IPS-20b (cell line): ENCODE measurements at regions not wholly inside any gene's neighbourhood (a gene's known extent, or its start where the extent isn't known, plus 50 kb on each side); places are given as distances from the start of the nearest gene placed in this dataset.
"Not testable (repeated sequence)": the region's sequence is repeated elsewhere in the genome, so short reads cannot be mapped to it uniquely, and the experiment has no call there.

Source experiments
- H3K27ac ChIP-seq: one replicate; pipeline ENCODE4 v1.5.1; 2013; ENCODE audit warnings: low read length
- H3K27me3 ChIP-seq: 2 replicates; pipeline ENCODE4 v1.6.1; 2013; ENCODE audit warnings: mild to moderate bottlenecking, low read length, inconsistent platforms; ENCODE audit not compliant: insufficient read depth
- H3K36me3 ChIP-seq: 2 replicates; pipeline ENCODE4 v1.6.1; 2013; ENCODE audit warnings: low read depth, mild to moderate bottlenecking, inconsistent platforms, low read length, moderate library complexity; ENCODE audit not compliant: insufficient read depth
- H3K4me1 ChIP-seq: 2 replicates; pipeline ENCODE4 v1.6.1; 2013; ENCODE audit warnings: mild to moderate bottlenecking, control low read depth, inconsistent platforms, low read length, moderate library complexity; ENCODE audit not compliant: insufficient read depth
- H3K4me3 ChIP-seq: 2 replicates; pipeline ENCODE4 v1.5.1; 2013; ENCODE audit warnings: mild to moderate bottlenecking, low read length, inconsistent platforms
- H3K9ac ChIP-seq: 2 replicates; pipeline ENCODE4 v1.6.1; 2013; ENCODE audit warnings: low read depth, mild to moderate bottlenecking, inconsistent platforms, low read length, moderate library complexity
- H3K9me3 ChIP-seq: 2 replicates; pipeline ENCODE4 v1.6.1; 2013; ENCODE audit warnings: mild to moderate bottlenecking, low read depth, low read length, inconsistent platforms; ENCODE audit not compliant: insufficient read depth

DNA sequence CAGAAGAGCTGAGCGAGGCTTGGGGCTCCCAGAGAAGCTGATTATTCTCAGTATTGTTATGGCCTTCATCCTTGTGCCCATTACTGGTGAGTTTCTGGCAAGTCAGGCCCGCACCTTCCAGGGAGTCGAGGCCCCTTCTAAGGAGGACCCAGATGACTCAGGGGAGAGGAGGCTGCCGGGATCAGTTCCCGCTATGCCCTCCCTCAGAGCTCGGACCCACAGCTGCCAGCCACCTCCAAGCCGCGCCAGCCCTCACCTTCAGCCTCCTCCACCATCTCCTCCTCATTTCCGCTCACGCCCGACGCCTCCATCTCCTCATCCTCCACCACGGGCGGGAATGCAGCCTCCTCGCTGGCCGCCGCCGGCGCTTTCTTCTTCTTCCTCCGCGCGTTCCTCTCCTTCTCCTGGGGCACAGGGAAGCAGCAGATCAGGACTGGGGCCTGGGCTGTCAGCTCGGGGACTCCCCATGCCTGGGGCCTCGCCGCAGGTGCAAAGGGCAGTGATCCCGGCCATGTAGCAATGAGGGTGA, 83.2 kb downstream of the RFLNA start:
- peaks cover 41% of the 10 kb centered on the region for H3K36me3 ChIP-seq
- H3K9ac ChIP-seq: no peak overlapping the region
- H3K27ac ChIP-seq: no peak overlapping the region

DNA sequence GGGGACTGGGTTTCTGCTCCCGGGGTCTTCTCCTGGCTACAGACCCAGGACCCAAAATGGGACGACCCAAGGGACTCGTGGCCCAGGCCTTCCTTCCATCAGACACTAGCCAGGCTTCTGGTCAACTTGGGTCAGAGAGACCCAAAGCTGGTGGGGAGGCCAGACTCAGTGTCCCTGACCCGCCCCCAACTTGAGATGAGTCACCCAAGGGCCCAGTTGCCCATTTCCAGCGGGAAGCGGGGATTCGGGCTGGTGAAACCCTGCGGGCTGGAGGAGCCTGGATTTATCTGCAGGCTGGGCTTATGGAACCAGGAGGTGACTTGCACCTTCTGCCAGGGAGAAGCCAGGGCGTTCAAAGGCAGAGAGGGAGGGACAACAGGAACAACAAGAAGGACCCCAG, 81.5 kb downstream of the RFLNA start:
- no peak overlapping the region for H3K27ac ChIP-seq
- H3K36me3 ChIP-seq: peaks cover 34% of the 10 kb centered on the region
- H3K4me1 ChIP-seq: no peaks in the 10 kb centered on the region
- no peak overlapping the region for H3K4me3 ChIP-seq
- H3K9ac ChIP-seq: no peak overlapping the region
- H3K27me3 ChIP-seq: no peaks in the 10 kb centered on the region
- no peaks in the 10 kb centered on the region for H3K9me3 ChIP-seq

More for the DNA sequence above, 83.2 kb downstream of the RFLNA start:
- Histone ChIP-seq H3K4me1 (no peaks in the 10 kb centered on the region), H3K9me3 (no peaks in the 10 kb centered on the region), H3K27me3 (no peaks in the 10 kb centered on the region), H3K4me3 (no peak overlapping the region)

- no peaks in the 10 kb centered on the region for H3K4me1 ChIP-seq
Observed at GRCh38 chr12:124375789-124376175, 80.9 kb downstream of the RFLNA start.

GRCh38 chr12:124375141-124375788, 80.4 kb downstream of the RFLNA start:
- Histone ChIP-seq H3K27ac (no peak overlapping the region), H3K9me3 (no peaks in the 10 kb centered on the region), H3K27me3 (no peaks in the 10 kb centered on the region), H3K4me3 (no peak overlapping the region), H3K9ac (no peak overlapping the region), H3K4me1 (no peaks in the 10 kb centered on the region), H3K36me3 (peaks cover 33% of the 10 kb centered on the region)

More at GRCh38 chr12:124375789-124376175, 80.9 kb downstream of the RFLNA start:
- Histone ChIP-seq H3K9ac (no peak overlapping the region), H3K27ac (no peak overlapping the region), H3K9me3 (no peaks in the 10 kb centered on the region), H3K36me3 (peaks cover 31% of the 10 kb centered on the region), H3K4me3 (no peak overlapping the region), H3K27me3 (no peaks in the 10 kb centered on the region)

DNA sequence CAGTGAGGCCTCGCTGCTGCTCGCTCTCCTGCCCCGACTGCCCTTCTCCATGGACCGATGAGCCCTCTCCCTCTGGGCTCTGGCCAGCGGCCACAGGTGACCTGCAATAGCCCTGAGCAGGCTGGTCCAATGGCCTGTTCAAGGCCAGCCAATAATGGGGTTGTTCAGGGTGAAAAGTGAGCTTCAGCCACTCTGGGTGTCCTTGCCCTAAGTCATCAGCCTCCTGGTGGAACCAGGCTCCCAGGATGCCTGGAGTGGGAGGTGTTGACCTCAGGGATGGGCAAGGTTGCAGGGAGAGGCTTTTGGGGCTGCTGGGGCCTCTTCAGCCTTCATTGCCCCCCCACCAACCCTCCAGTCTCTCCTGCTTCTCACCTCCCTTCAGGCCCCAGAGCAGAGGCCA, 79.7 kb downstream of the RFLNA start:
- no peaks in the 10 kb centered on the region for H3K9me3 ChIP-seq
- H3K27ac ChIP-seq: no peak overlapping the region
- no peaks in the 10 kb centered on the region for H3K4me1 ChIP-seq
- no peak overlapping the region for H3K9ac ChIP-seq
- no peaks in the 10 kb centered on the region for H3K27me3 ChIP-seq
- H3K36me3 ChIP-seq: peaks cover 31% of the 10 kb centered on the region
- no peak overlapping the region for H3K4me3 ChIP-seq

- Histone ChIP-seq H3K4me1 (no peaks in the 10 kb centered on the region), H3K4me3 (no peak overlapping the region), H3K27ac (no peak overlapping the region), H3K27me3 (no peaks in the 10 kb centered on the region), H3K9me3 (no peaks in the 10 kb centered on the region), H3K9ac (no peak overlapping the region), H3K36me3 (peaks cover 31% of the 10 kb centered on the region)
Observed at GRCh38 chr12:124374147-124374546, 79.3 kb downstream of the RFLNA start.

DNA sequence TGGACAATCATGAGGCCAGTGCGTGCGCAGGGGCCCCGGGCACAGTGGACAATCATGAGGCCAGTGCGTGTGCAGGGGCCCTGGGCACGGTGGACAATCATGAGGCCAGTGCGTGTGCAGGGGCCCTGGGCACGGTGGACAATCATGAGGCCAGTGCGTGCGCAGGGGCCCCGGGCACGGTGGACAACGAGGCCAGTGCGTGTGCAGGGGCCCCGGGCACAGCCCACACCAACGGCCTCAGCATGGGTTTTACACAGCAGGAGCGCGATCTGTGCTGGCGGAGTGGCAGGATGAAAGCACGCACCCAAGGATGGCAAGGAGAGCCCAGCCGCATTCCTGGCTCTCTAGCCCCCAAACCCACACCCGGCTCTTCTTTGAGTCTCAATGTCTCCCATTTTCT, 78.8 kb downstream of the RFLNA start:
- H3K4me3 ChIP-seq, H3K27ac ChIP-seq, H3K9ac ChIP-seq, H3K9me3 ChIP-seq, H3K27me3 ChIP-seq, H3K4me1 ChIP-seq: not testable (repeated sequence)
- peaks cover 35% of the 10 kb centered on the region for H3K36me3 ChIP-seq

- no peak overlapping the region for H3K9ac ChIP-seq
- no peaks in the 10 kb centered on the region for H3K4me1 ChIP-seq
- no peaks in the 10 kb centered on the region for H3K27me3 ChIP-seq
- H3K9me3 ChIP-seq: no peaks in the 10 kb centered on the region
- no peak overlapping the region for H3K27ac ChIP-seq
- no peak overlapping the region for H3K4me3 ChIP-seq
- H3K36me3 ChIP-seq: peaks cover 38% of the 10 kb centered on the region
Observed at GRCh38 chr12:124372831-124373230, 77.9 kb downstream of the RFLNA start.

- H3K27ac ChIP-seq: no peak overlapping the region
- H3K36me3 ChIP-seq: peaks cover 30% of the 10 kb centered on the region
- H3K27me3 ChIP-seq: no peaks in the 10 kb centered on the region
- no peaks in the 10 kb centered on the region for H3K9me3 ChIP-seq
- H3K9ac ChIP-seq: no peak overlapping the region
- no peak overlapping the region for H3K4me3 ChIP-seq
- no peaks in the 10 kb centered on the region for H3K4me1 ChIP-seq
Observed at GRCh38 chr12:124371970-124372555, 77.2 kb downstream of the RFLNA start.

DNA sequence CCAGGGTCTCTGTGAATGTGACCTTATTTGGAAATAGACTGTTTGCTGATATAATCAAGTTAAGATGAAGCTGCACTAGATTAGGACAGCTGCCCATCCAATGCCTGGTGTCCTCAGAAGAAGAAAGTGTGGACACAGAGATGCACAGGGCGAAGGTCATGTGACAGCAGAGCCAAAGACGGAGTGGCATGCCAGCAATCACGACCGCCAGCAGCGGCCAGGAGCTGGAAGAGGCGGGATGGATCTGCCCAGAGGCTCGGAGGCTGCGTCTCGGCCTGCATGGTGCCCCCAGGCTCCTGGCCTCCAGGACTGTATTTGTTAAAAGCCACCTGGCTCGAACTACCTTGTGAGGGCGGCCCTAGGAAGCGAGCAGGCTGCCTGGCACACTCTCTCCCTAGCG, 76.5 kb downstream of the RFLNA start:
- Histone ChIP-seq H3K36me3 (peaks cover 30% of the 10 kb centered on the region), H3K27me3 (no peaks in the 10 kb centered on the region), H3K4me3 (no peak overlapping the region), H3K4me1 (no peaks in the 10 kb centered on the region), H3K9ac (no peak overlapping the region), H3K27ac (no peak overlapping the region), H3K9me3 (no peaks in the 10 kb centered on the region)

DNA sequence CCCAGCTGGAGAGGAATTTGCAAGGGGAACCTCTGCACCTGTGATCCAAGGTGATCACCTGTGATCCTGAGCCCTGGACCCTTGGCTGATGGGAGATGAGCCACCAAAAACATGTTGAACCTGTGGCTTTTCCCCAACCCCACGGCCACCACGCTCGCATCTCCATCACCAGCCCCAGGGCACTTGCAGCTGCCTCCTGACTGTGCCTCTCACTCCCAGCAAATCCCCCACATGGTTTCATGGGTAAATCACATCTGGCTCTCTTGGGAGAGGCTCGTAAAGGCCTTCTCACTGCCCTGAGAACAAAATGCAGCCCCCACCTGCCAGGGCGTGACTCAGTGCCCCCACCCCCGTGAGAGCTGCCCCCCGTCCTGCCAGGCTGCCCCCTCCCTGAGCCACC, 76.0 kb downstream of the RFLNA start:
- H3K36me3 ChIP-seq: peaks cover 34% of the 10 kb centered on the region
- H3K4me1 ChIP-seq: no peaks in the 10 kb centered on the region
- no peaks in the 10 kb centered on the region for H3K27me3 ChIP-seq
- no peak overlapping the region for H3K27ac ChIP-seq
- H3K4me3 ChIP-seq: no peak overlapping the region
- H3K9me3 ChIP-seq: no peaks in the 10 kb centered on the region
- no peak overlapping the region for H3K9ac ChIP-seq

- Histone ChIP-seq H3K9ac (no peak overlapping the region), H3K36me3 (peaks cover 34% of the 10 kb centered on the region), H3K4me3 (no peak overlapping the region), H3K27me3 (no peaks in the 10 kb centered on the region), H3K27ac (no peak overlapping the region), H3K4me1 (no peaks in the 10 kb centered on the region), H3K9me3 (no peaks in the 10 kb centered on the region)
Observed at GRCh38 chr12:124370384-124370783, 75.5 kb downstream of the RFLNA start.
